D721Med (cell line): ENCODE measurements at regions not wholly inside any gene's neighbourhood (a gene's known extent, or its start where the extent isn't known, plus 50 kb on each side); places are given as distances from the start of the nearest gene placed in this dataset.

Experiments used
- DNase-seq: peaks from one replicate; pipeline ENCODE4 v3.0.0; 2011; ENCODE audit warnings: low spot score; ENCODE audit not compliant: insufficient read length
- FAIRE-seq: peaks from 2 replicates; lab custom pipeline; 2011; peaks lifted over from hg19 to GRCh38; lab: Jason Lieb, UNC
- CTCF ChIP-seq: IDR thresholded peaks from 2 replicates; pipeline ENCODE4 v1.5.1; 2012; ENCODE audit warnings: mild to moderate bottlenecking, control low read depth; ENCODE audit not compliant: insufficient read depth; ENCODE audit errors: missing control alignments

GRCh38 chr6:23245572-23245971 lies 676.2 kb downstream of the HDGFL1 start:
- FAIRE-seq (no peak), DNase-seq (no peak)
- TF ChIP-seq CTCF: no peak

GRCh38 chr6:23246896-23247295 lies 677.5 kb downstream of the HDGFL1 start:
- no peak for TF ChIP-seq CTCF
- FAIRE-seq (no peak), DNase-seq (no peak)

- TF ChIP-seq CTCF: no peak
- FAIRE-seq (no peak), DNase-seq (no peak)
These were observed 681.2 kb downstream of the HDGFL1 start for GRCh38 chr6:23250556-23250955.

GRCh38 chr6:23262864-23263263 lies 693.5 kb downstream of the HDGFL1 start:
- TF ChIP-seq CTCF: no peak
- FAIRE-seq: no peak
- no peak for DNase-seq

GRCh38 chr6:23265270-23265669 lies 695.9 kb downstream of the HDGFL1 start:
- no peak for DNase-seq
- no peak for FAIRE-seq
- TF ChIP-seq CTCF: no peak

- TF ChIP-seq CTCF: no peak
- no peak for DNase-seq
- FAIRE-seq: no peak
These were observed 697.2 kb downstream of the HDGFL1 start for GRCh38 chr6:23266536-23266935.

- FAIRE-seq (no peak), DNase-seq (no peak)
- TF ChIP-seq CTCF: no peak
These were observed 698.3 kb downstream of the HDGFL1 start for GRCh38 chr6:23267651-23268050.
